OCI-LY1 (cell line): ENCODE measurements at regions not wholly inside any gene's neighbourhood (a gene's known extent, or its start where the extent isn't known, plus 50 kb on each side); places are given as distances from the start of the nearest gene placed in this dataset.
"Not testable (repeated sequence)": the region's sequence is repeated elsewhere in the genome, so short reads cannot be mapped to it uniquely, and the experiment has no call there.

Experiments
- H2AFZ ChIP-seq: fragments of 200-600 bp; sonication (generic), shearing (Covaris generic); 2 replicates; pipeline ENCODE4 v1.6.0; 2014; ENCODE audit warnings: antibody characterized with exemption, mild to moderate bottlenecking, low read length
- H3F3A ChIP-seq: fragments of 200-600 bp; sonication (generic), shearing (Covaris generic); 2 replicates; pipeline ENCODE4 v1.6.0; 2014; ENCODE audit warnings: mild to moderate bottlenecking, antibody characterized with exemption, low read length, moderate library complexity; ENCODE audit not compliant: insufficient read depth
- H3K27ac ChIP-seq: fragments of 200-600 bp; sonication (generic); 2 replicates; pipeline ENCODE4 v1.5.1; 2014; ENCODE audit warnings: low read length, mixed run types, mild to moderate bottlenecking, low read depth; ENCODE audit not compliant: poor library complexity, severe bottlenecking
- H3K27me3 ChIP-seq: fragments of 200-600 bp; sonication (generic); 2 replicates; pipeline ENCODE4 v1.6.0; 2014; ENCODE audit warnings: antibody characterized with exemption, mild to moderate bottlenecking, low read length, moderate library complexity; ENCODE audit not compliant: insufficient read depth
- H3K36me3 ChIP-seq: fragments of 200-600 bp; sonication (generic); 2 replicates; pipeline ENCODE4 v1.6.1; 2014; ENCODE audit warnings: mild to moderate bottlenecking, antibody characterized with exemption, low read length, moderate library complexity, mixed read lengths; ENCODE audit not compliant: insufficient read depth
- H3K4me1 ChIP-seq: fragments of 200-600 bp; sonication (generic); 2 replicates; pipeline ENCODE4 v1.5.1; 2014; ENCODE audit warnings: mild to moderate bottlenecking, low read length, moderate library complexity; ENCODE audit not compliant: insufficient read depth, severe bottlenecking
- H3K4me2 ChIP-seq: fragments of 200-600 bp; sonication (generic), shearing (Covaris generic); 2 replicates; pipeline ENCODE4 v1.6.1; 2014; ENCODE audit warnings: low read length
- H3K4me3 ChIP-seq: fragments of 200-600 bp; sonication (generic); 2 replicates; pipeline ENCODE4 v1.5.1; 2014; ENCODE audit warnings: low read length, low read depth, mild to moderate bottlenecking, mixed read lengths; ENCODE audit not compliant: poor library complexity, severe bottlenecking
- H3K79me2 ChIP-seq: fragments of 200-600 bp; shearing (Covaris generic); 2 replicates; pipeline ENCODE4 v1.6.1; 2016; ENCODE audit warnings: mixed run types, low read length, mixed read lengths; ENCODE audit not compliant: insufficient read depth
- H3K9ac ChIP-seq: fragments of 200-600 bp; sonication (generic), shearing (Covaris generic); 2 replicates; pipeline ENCODE4 v1.6.1; 2014; ENCODE audit warnings: mild to moderate bottlenecking, low read length, mixed read lengths
- H3K9me2 ChIP-seq: fragments of 200-600 bp; sonication (generic), shearing (Covaris generic); 2 replicates; pipeline ENCODE4 v1.6.1; 2014; ENCODE audit warnings: low read depth, mild to moderate bottlenecking, low read length, mixed read lengths
- H3K9me3 ChIP-seq: fragments of 200-600 bp; shearing (Covaris generic); 2 replicates; pipeline ENCODE4 v1.6.1; 2014; ENCODE audit warnings: low read length, mixed read lengths
- H4K20me1 ChIP-seq: fragments of 200-600 bp; sonication (generic), shearing (Covaris generic); 2 replicates; pipeline ENCODE4 v1.6.0; 2016; ENCODE audit warnings: mild to moderate bottlenecking, low read length; ENCODE audit not compliant: insufficient read depth
- CTCF ChIP-seq: fragments of 200-600 bp; sonication (generic), shearing (Covaris generic); IDR thresholded peaks from 2 replicates; pipeline ENCODE4 v1.5.1; 2017; ENCODE audit warnings: mild to moderate bottlenecking, antibody characterized with exemption, low read length, moderate library complexity, mixed read lengths
- EZH2 ChIP-seq: fragments of 200-600 bp; sonication (generic), shearing (Covaris generic); IDR thresholded peaks from 2 replicates; pipeline ENCODE4 v1.8.0; 2017; ENCODE audit warnings: borderline replicate concordance, mixed run types, mild to moderate bottlenecking, antibody characterized with exemption, low read length, moderate library complexity, mixed read lengths

- Histone ChIP-seq H3K27me3 (no peaks in the 10 kb centered on the region), H2AFZ (no peak overlapping the region), H3K4me1 (no peaks in the 10 kb centered on the region), H3K27ac (no peak overlapping the region), H3K9me3 (no peaks in the 10 kb centered on the region), H3K4me2 (no peak overlapping the region), H3K9me2 (no peaks in the 10 kb centered on the region), H3K79me2 (no peaks in the 10 kb centered on the region), H3K4me3 (no peak overlapping the region), H3K36me3 (no peaks in the 10 kb centered on the region), H3K9ac (no peak overlapping the region), H4K20me1 (no peaks in the 10 kb centered on the region), H3F3A (no peaks in the 10 kb centered on the region)
- TF ChIP-seq EZH2, result no peak
These were observed 154.4 kb upstream of the UGT8 start for GRCh38 chr4:114444211-114444610.

- H2AFZ ChIP-seq, H3K79me2 ChIP-seq, H3K27me3 ChIP-seq, H4K20me1 ChIP-seq, H3K9me3 ChIP-seq, H3K9me2 ChIP-seq, H3F3A ChIP-seq, H3K4me1 ChIP-seq, H3K27ac ChIP-seq, H3K9ac ChIP-seq, H3K4me2 ChIP-seq, H3K4me3 ChIP-seq, H3K36me3 ChIP-seq: not testable (repeated sequence)
These were observed 150.6 kb upstream of the UGT8 start for GRCh38 chr4:114447963-114448516.

- Histone ChIP-seq H3K9me2 (no peaks in the 10 kb centered on the region), H3K27ac (no peak overlapping the region), H3K9ac (no peak overlapping the region), H4K20me1 (no peaks in the 10 kb centered on the region), H3K9me3 (no peaks in the 10 kb centered on the region), H2AFZ (no peak overlapping the region), H3K4me2 (no peak overlapping the region), H3K79me2 (no peaks in the 10 kb centered on the region), H3K4me3 (no peak overlapping the region), H3K36me3 (no peaks in the 10 kb centered on the region), H3F3A (no peaks in the 10 kb centered on the region), H3K4me1 (no peaks in the 10 kb centered on the region), H3K27me3 (no peaks in the 10 kb centered on the region)
- no peak for TF ChIP-seq CTCF
These were observed 139.9 kb upstream of the UGT8 start for GRCh38 chr4:114458728-114459127.

GRCh38 chr4:114464726-114465272 is 133.8 kb upstream of the UGT8 start:
- H3K9me3 ChIP-seq, result no peaks in the 10 kb centered on the region
- H3K36me3 ChIP-seq, result no peaks in the 10 kb centered on the region
- H3K9me2 ChIP-seq, result no peaks in the 10 kb centered on the region
- H3K4me3 ChIP-seq, result no peak overlapping the region
- no peak overlapping the region for H3K27ac ChIP-seq
- H3K27me3 ChIP-seq, result no peaks in the 10 kb centered on the region
- TF ChIP-seq EZH2 (no peak), CTCF (no peak)
- H2AFZ ChIP-seq, result no peak overlapping the region
- no peaks in the 10 kb centered on the region for H4K20me1 ChIP-seq
- no peaks in the 10 kb centered on the region for H3F3A ChIP-seq
- no peaks in the 10 kb centered on the region for H3K4me1 ChIP-seq
- H3K4me2 ChIP-seq, result no peak overlapping the region
- no peaks in the 10 kb centered on the region for H3K79me2 ChIP-seq
- H3K9ac ChIP-seq, result no peak overlapping the region
